ENCODE measurements at regions not wholly inside any gene's neighbourhood (a gene's known extent, or its start where the extent isn't known, plus 50 kb on each side); places are given as distances from the start of the nearest gene placed in this dataset.
A peak's percentile ranks its signal among the peaks of the same experiment; 100 is the strongest.
"Not testable (repeated sequence)": the region's sequence is repeated elsewhere in the genome, so short reads cannot be mapped to it uniquely, and the experiment has no call there.

DNA sequence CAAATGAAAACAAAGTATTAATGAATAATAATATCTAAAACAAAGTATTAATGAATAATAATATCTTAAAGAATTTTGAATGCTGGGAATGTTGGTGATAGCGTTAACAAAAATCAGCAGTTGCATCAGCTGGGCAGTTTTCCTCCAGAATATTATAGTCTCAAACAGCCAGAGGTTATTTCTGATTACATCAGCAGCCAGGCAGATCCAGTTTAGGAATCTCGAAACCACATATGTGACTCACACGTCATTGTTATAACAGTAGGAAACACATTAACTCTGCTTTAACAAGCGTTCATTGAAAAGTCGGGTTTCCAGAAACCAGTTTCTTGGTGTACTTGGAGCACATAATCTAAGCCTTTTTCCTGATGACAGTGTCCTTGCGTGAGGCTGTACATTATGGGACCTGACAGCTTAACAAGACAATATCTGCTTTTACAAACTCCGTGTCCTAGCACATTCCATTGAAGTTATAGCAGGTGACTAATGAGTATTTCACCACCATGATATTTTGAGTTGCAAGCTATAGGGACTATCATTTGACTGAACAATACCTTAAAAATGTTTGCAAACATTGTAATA is 559.5 kb upstream of the KLF4 start:
- DNase-seq = no peak

- DNase-seq = no peak
Measured at GRCh38 chr9:108048406-108049025, 558.9 kb upstream of the KLF4 start.

DNA sequence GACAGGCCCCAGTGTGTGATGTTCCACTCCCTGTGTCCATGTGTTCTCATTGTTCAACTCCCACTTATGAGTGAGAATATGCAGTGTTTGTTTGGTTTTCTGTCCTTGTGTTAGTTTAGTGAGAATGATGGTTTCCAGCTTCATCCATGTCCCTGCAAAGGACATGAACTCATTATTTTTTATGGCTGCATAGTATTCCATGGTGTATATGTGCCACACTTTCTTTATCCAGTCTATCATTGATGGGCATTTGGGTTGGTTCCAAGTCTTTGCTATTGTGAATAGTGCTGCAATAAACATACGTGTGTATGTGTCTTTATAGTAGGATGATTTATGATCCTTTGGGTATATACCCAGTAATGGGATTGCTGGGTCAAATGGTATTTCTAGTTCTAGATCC is 558.2 kb upstream of the KLF4 start:
- not testable (repeated sequence) for DNase-seq

GRCh38 chr9:108047264-108047663 is 557.7 kb upstream of the KLF4 start:
- no peak for DNase-seq

DNA sequence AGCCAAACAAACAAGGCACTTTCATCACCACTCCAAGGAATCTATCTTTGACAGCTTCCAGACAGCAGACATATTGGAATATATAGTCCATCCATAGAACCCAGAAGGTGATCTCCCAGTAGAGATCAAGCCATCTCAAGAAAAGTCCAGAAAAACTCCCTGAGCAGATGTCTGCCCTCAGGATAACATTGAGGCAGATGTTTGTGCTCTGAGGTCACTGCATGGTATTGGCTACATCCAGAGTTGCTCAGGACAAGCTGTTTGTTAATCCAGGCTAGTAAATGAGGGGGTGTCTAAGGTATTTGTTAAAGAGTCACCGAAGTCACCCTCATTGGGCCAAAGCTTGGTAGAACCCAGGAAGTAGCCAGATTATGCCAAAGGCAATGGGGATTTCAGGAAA is 556.3 kb upstream of the KLF4 start:
- DNase-seq = no peak

DNA sequence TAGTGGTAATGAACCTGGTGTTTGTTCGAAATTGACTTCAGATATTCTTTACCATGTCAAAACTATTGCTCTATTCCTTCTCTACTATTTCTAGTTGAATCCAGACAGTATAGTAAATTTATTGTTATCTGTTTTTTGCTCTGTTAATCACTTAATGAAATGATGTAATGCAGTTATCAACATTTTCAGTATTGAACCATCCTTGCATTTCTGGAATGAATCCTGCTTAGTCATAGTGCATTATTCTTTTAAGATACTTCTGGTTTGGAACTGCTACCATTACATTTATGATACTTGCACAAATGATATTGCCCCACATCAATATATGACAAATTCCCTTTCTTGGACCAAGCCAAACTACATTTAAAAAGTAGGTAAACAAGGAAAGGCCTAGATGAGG is 554.0 kb upstream of the KLF4 start:
- no peak for DNase-seq

DNA sequence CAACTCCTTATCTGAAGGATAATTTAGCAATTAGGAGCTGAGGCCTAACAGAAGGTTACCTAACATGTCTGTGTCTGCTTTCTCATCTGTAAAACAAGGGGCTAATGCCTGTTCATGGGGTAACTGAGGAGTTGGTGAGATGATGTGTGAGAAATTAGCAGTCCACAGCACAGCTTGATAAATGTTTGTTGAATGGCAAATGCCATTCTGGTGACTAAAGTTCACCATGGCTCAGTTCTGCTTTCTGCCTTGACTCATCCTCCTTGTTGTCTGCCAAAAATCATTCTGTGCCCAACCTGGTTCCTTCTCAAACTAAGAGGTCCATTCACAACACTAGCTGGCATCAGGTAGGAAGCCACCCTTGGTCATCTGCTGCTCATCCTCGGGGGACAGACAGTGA is 552.0 kb upstream of the KLF4 start:
- no peak for DNase-seq

DNA sequence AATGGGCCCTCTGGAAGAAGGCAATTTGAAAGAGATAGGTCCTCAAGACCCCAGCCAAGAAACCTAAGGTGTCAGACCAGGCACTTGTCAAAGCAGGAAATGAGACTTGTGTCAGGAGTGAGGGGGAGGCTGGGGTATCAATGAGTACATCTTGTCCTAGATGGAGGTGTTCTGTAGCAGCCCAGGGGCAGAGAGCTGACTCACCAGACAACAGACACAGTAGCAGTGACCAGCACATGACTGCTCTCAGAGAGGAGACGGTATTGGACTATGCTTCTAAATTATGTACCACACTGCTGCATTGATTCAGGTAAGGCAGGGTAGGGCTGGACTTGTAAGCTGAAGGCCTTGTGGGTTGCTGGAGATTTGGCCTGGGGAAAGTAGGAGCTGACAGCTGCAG is 551.2 kb upstream of the KLF4 start:
- no peak for DNase-seq

DNA sequence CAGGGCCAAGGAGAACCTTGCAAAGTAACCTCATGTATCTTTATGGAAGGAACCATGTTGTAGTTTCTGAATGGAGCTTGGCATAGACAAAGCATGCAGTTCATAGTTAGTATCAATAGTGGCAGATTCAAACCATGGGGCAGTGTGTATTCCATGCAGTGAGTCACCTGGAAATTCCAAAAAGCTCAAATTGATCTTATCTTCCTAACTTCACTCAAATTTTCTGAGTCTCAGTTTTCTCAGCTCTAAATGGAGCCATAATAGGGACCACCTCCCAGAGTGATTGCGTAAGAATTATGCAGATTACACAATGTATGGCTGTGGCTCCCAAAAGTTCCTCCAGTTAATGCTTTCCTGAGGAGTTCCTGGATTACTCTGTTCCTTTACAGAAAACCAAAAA is 549.9 kb upstream of the KLF4 start:
- no peak for DNase-seq

- DNase-seq = no peak
Measured at GRCh38 chr9:108039012-108039411, 549.4 kb upstream of the KLF4 start.

- no peak for DNase-seq
Measured at GRCh38 chr9:108035487-108035886, 545.9 kb upstream of the KLF4 start.

- peak in 3 of 56 donors; percentile 5 to 18 (median 8) for DNase-seq
Measured at GRCh38 chr9:108033976-108034964, 544.7 kb upstream of the KLF4 start.

- DNase-seq = not testable (repeated sequence)
Measured at GRCh38 chr9:108032079-108032478, 542.5 kb upstream of the KLF4 start.

GRCh38 chr9:108031221-108031620 is 541.7 kb upstream of the KLF4 start:
- DNase-seq = not testable (repeated sequence)

- not testable (repeated sequence) for DNase-seq
Measured at GRCh38 chr9:108026718-108027117, 537.1 kb upstream of the KLF4 start.

GRCh38 chr9:108024604-108025003 is 535.0 kb upstream of the KLF4 start:
- no peak for DNase-seq

DNA sequence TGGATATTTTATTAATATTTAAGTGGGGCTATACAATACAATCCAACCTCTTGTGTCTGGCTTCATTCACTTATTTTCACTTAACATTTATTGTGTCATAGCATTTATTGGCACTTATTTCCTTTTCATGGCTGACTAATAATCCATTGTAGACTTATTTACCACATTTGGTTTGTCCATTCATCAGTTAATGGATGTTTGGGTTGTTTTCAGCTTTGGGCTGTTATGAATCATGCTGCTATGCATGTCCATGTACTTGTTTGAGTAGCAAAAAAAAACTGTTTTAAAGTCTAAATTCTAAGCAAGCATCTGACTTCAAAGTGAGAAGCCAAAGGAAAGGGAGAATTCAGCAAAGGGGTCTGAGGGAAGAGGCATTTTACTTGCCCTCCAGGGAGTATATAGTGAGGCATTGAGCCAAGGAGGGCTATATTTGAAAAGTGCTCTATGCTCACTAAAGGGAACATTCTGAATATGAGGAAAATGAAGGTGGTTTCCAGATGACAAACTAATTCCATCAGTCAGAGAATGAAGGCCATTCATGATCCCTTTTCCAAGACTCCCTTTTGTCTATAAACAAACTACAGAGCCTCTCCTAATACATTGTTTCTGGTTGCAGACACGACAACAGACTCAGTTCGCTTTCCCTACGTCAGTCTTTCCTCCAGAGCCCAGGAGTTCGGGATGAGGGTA is 532.8 kb upstream of the KLF4 start:
- no peak for DNase-seq

- DNase-seq = no peak
Measured at GRCh38 chr9:108021096-108021710, 531.6 kb upstream of the KLF4 start.

GRCh38 chr9:108019821-108020220 is 530.3 kb upstream of the KLF4 start:
- DNase-seq = no peak

DNA sequence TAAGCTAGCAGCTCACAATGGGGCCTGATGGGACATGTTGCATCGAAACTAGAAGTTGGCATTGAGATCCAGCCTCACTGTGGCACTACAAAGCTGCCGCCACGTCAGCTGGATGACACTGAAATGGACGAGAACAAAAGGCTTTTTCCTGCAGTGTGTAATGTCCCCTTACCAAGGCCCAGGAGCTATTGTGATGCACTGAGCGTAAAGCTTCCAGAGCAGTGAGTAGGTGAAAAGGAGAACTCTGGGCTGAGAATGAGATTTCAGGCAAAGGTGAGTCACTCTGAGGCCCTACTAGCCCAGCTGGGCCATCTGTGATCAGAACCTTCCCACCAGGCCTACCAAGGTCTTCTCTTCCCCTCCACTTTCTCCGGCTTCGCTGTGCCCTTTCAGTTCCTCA is 528.1 kb upstream of the KLF4 start:
- DNase-seq = no peak

DNA sequence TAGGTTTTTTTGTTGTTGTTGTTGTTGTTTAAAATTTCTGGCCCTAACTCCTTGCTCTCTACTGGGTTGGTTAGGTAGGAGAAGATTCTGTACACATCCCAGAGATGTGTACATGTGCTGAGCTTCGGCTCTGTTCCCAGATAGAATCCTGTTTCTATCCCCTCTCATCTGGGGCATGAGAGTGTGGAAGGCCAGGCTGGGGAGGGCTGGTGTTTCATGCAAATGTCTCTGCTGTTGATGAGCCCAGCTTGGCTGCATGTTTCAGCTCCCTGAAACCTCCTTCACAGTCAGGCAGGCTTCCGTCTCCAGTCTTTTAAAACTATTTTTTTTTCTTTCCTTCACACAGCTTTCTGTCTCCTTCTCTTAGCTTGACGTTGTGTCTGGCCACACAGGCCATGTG is 526.9 kb upstream of the KLF4 start:
- no peak for DNase-seq

Data from amygdala (tissue), 56 donors.